ENCODE measurements at regions not wholly inside any gene's neighbourhood (a gene's known extent, or its start where the extent isn't known, plus 50 kb on each side); places are given as distances from the start of the nearest gene placed in this dataset.
"Not testable (repeated sequence)": the region's sequence is repeated elsewhere in the genome, so short reads cannot be mapped to it uniquely, and the experiment has no call there.

- DNase-seq (no peak), ATAC-seq (peak; percentile 74 to 83)
- H3K4me3 Mint-ChIP-seq: no peak overlapping the region
- H3K9me3 Mint-ChIP-seq: peaks cover 8% of the 10 kb centered on the region
- H3K4me1 Mint-ChIP-seq (ENCODE audit: low read depth): no peaks in the 10 kb centered on the region
- peaks cover 17% of the 10 kb centered on the region for H3K27me3 Mint-ChIP-seq (ENCODE audit: low read depth)
- H3K36me3 Mint-ChIP-seq (ENCODE audit: insufficient read depth): no peaks in the 10 kb centered on the region
Measured at GRCh38 chr4:26009502-26009901, 95.5 kb downstream of the SMIM20 start.

DNA sequence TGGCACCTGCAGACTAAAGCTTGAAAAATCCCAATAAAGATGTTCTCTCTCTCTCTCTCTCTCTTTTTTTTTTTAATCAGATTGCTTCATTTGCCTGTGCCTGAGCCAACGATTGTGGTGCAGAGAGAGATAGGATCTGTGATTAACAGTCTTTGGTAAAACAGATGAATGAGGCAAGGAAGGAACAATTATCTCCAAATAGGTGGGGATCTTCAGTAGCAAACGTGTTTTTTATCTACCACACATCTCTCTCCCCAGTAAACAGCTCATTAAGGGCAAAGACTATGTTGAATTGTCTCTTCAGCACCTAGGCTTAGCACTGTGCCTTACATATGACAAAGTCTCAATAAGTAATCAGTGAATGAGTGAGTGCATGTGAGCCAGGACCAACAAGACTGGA lies 96.3 kb downstream of the SMIM20 start:
- ATAC-seq (no peak), DNase-seq (no peak)
- Mint-ChIP-seq H3K4me3 (no peak overlapping the region), H3K9me3 (peaks cover 8% of the 10 kb centered on the region), H3K36me3 (ENCODE audit: insufficient read depth) (no peaks in the 10 kb centered on the region), H3K27me3 (ENCODE audit: low read depth) (peaks cover 17% of the 10 kb centered on the region), H3K4me1 (ENCODE audit: low read depth) (no peaks in the 10 kb centered on the region)

DNA sequence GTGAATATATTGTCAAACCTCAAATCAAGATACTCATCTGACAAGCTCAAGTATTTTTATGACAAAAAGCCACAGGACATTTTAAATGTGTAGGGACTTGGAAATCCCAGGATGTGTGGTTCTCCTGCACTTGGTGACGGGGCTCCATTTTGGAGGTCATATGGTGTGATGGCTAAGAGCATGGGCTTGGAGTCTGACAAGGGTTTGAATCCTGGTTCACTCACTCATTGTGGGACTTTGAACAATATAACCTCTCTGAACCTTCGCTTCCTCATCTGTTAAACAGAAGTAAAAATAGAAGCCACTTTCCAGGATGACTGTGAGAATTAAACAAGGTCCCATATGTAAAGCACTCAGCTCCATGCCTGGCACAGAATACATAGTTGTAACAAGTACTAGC lies 99.6 kb downstream of the SMIM20 start:
- peaks cover 7% of the 10 kb centered on the region for H3K4me1 Mint-ChIP-seq (ENCODE audit: low read depth)
- H3K27me3 Mint-ChIP-seq (ENCODE audit: low read depth): peaks cover 18% of the 10 kb centered on the region
- ATAC-seq (no peak), DNase-seq (no peak)
- peaks cover 3% of the 10 kb centered on the region for H3K9me3 Mint-ChIP-seq
- no peak overlapping the region for H3K4me3 Mint-ChIP-seq
- H3K36me3 Mint-ChIP-seq (ENCODE audit: insufficient read depth): no peaks in the 10 kb centered on the region

DNA sequence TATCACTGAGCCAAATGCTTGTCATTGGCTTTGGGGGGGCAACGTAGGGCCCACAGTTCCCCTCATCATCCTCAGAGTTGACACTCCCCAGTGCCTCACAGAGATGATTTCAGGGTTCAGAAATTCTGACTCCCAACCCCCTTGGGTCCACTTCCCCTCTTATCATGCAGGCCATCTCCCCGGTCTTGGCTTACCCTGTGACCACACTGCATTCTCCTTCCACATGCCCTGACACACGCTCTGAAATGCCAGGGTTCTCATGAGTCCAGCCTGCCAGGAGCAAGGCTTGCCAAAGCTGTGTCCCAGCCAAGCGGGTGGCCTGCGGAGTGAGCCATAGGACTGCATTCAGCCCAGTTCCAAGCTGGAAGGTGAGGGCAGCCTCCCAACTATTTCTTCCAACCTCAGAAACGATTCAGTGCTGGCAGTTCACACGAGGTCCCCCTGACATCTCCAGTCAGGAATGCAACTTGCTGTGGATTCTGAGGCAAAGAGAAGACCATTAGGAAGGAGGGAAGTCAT lies 101.2 kb downstream of the SMIM20 start:
- ATAC-seq: no peak
- H3K9me3 Mint-ChIP-seq: no peaks in the 10 kb centered on the region

GRCh38 chr4:26015906-26016305 lies 101.9 kb downstream of the SMIM20 start:
- DNase-seq (no peak), ATAC-seq (no peak)
- Mint-ChIP-seq H3K36me3 (ENCODE audit: insufficient read depth) (no peaks in the 10 kb centered on the region), H3K4me1 (ENCODE audit: low read depth) (peaks cover 14% of the 10 kb centered on the region), H3K27me3 (ENCODE audit: low read depth) (peaks cover 18% of the 10 kb centered on the region), H3K9me3 (no peaks in the 10 kb centered on the region), H3K4me3 (no peak overlapping the region)

More for the DNA sequence above, 101.2 kb downstream of the SMIM20 start:
- Mint-ChIP-seq H3K27me3 (ENCODE audit: low read depth) (peaks cover 18% of the 10 kb centered on the region), H3K4me3 (no peak overlapping the region), H3K36me3 (ENCODE audit: insufficient read depth) (no peaks in the 10 kb centered on the region), H3K4me1 (ENCODE audit: low read depth) (peaks cover 12% of the 10 kb centered on the region)
- DNase-seq: no peak

DNA sequence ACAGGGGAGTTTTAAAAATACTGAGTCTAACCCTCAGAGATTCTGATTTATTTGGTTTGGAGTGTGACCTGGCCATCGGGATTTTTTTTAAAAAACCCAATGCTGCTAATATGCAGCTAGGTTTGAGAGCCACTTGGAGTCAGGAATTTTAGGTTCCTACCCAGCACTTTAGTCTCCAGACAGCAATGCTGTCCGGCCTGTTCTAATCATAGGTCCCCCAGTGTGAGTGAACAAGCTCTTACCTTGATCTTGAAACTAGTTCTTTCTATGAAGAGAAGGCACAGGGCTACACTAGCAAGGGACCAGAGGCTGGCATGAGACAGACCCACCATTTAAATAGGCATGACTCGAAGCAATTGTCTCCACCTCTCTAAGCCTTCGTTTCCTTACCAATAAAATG lies 103.5 kb downstream of the SMIM20 start:
- no peaks in the 10 kb centered on the region for H3K9me3 Mint-ChIP-seq
- H3K4me1 Mint-ChIP-seq (ENCODE audit: low read depth): peaks cover 14% of the 10 kb centered on the region
- H3K4me3 Mint-ChIP-seq: no peak overlapping the region
- H3K27me3 Mint-ChIP-seq (ENCODE audit: low read depth): peaks cover 16% of the 10 kb centered on the region
- no peaks in the 10 kb centered on the region for H3K36me3 Mint-ChIP-seq (ENCODE audit: insufficient read depth)
- DNase-seq: no peak
- ATAC-seq: no peak

DNA sequence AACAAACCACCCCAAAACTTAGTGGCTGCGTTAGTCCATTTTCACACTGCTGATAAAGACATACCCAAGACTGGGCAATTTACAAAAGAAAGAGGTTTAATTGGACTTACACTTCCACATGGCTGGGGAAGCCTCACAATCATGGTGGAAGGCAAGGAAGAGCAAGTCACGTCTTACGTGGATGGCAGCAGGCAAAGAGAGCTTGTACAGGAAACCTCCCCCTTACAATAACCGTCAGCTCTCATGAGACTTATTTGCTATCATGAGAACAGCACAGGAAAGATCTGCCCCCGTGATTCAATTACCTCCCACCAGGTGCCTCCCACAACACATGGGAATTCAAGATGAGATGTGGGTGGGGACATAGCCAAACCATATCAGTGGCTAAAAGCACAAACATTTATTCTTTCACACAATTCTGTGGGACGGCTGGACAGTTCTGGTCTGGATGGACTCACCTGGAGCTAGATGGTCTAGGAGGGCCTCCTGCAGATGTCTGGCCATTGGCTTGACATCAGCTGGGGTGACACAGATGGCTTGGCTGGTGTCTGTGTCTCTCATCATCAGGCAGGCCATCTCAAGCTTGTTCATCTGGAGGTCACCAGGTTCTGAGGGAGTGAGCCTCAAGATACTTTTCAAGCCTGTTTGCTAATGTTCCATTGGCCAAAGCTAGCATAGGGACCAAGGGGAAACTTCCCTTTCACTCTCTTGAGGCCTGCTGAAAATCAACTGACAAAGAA lies 104.1 kb downstream of the SMIM20 start:
- H3K9me3 Mint-ChIP-seq; H3K4me3 Mint-ChIP-seq; ATAC-seq; DNase-seq; H3K36me3 Mint-ChIP-seq (ENCODE audit: insufficient read depth): not testable (repeated sequence)
- Mint-ChIP-seq H3K4me1 (ENCODE audit: low read depth) (peaks cover 14% of the 10 kb centered on the region), H3K27me3 (ENCODE audit: low read depth) (peaks cover 14% of the 10 kb centered on the region)

- Mint-ChIP-seq H3K36me3 (ENCODE audit: insufficient read depth) (no peaks in the 10 kb centered on the region), H3K27me3 (ENCODE audit: low read depth) (peaks cover 9% of the 10 kb centered on the region), H3K9me3 (no peaks in the 10 kb centered on the region), H3K4me3 (peak overlapping the region; percentile 39), H3K4me1 (ENCODE audit: low read depth) (peaks cover 14% of the 10 kb centered on the region)
- DNase-seq (no peak), ATAC-seq (peak; percentile 84 to 89)
Measured at GRCh38 chr4:26020083-26020668, 106.2 kb downstream of the SMIM20 start.

GRCh38 chr4:26020881-26021280 lies 106.9 kb downstream of the SMIM20 start:
- ATAC-seq (no peak), DNase-seq (no peak)
- Mint-ChIP-seq H3K4me1 (ENCODE audit: low read depth) (peaks cover 14% of the 10 kb centered on the region), H3K4me3 (no peak overlapping the region), H3K36me3 (ENCODE audit: insufficient read depth) (no peaks in the 10 kb centered on the region), H3K9me3 (no peaks in the 10 kb centered on the region), H3K27me3 (ENCODE audit: low read depth) (peaks cover 5% of the 10 kb centered on the region)

DNA sequence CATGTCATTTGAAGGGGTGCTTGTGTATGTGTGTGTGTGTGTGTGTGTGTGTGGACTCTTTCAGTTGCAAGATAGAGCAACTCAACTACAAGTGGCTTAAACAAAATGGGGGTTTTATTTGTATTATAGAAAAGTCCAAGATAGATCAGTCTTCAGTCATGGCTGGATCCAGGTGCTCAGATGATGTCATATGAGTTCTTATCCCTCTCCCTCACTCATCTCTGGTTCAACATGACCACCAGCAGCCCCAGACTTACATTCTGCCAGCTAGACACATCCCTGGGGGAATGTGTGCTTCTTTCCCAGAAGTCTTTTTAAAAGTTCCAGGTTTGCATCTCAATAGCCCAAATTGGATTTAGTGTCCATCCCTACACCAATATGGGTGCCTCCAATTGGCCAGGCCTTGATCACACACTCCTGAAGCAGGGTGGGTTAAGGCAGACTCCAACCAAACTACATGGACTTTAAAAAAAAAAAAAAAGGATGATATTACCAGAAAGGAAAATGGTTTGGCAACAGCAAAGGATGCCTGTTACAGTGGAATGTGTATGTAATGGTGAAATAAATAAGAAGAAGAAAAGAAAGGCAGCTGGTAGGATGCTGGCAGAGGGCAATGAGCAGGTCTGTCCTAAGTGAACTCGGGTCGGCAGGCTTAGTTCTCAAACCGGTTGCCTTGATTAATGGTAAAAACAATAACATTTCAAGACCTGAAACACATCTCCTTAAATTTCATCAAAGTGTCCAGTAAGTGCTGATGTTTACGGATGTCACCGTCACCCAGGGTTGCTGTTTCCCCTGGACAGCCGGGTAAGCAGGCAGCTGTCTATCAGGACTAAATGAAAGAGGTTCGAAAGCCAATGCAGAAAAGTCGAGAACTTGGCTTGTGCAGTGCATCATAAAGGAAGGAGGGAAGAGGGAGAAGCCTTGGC lies 107.7 kb downstream of the SMIM20 start:
- ATAC-seq: no peak
- Mint-ChIP-seq H3K4me3 (no peak overlapping the region), H3K9me3 (no peaks in the 10 kb centered on the region), H3K27me3 (ENCODE audit: low read depth) (peaks cover 5% of the 10 kb centered on the region), H3K4me1 (ENCODE audit: low read depth) (peaks cover 14% of the 10 kb centered on the region), H3K36me3 (ENCODE audit: insufficient read depth) (no peaks in the 10 kb centered on the region)
- DNase-seq: no peak

DNA sequence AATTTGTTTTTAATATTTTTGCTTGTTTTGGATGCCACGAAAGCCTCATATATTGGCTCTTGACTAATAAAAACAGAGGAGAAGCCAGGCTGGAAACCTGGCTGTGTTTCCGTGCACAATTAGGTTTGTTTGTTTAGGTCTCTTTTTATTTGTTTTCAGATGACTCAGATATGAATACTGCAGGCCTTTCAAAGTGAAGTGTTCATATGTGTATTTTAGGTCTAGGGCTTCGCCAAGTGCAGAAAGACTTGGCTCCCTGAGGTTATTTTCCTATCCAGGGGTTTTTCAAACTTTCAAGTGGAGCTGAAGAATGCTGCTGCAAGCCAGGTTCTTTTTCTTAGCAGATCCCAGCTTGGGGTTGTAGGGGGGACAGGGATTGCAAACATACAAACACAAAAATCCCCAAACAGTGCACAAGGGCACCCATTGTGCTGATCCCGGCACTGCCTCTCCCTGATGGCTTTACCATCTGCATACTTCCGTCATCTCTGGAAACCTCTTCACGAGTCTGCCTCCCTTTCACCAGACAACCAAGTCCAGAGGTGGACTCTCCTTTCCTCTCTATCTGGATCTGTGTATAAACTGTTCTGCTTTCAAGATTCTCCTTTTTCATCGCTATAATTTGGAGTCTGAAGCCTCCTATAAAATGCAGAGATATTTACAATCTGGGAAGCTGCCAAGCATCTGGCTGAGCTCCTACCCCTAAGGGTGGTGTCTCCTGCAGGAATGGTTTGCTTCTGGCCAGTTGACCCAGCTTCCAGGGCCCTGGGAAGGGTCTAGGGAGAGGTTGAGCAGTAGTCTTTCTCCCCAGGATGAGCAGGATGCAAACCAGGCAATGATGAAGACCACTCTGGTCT lies 108.6 kb downstream of the SMIM20 start:
- DNase-seq (no peak), ATAC-seq (no peak)
- Mint-ChIP-seq H3K9me3 (no peaks in the 10 kb centered on the region), H3K4me3 (no peak overlapping the region), H3K27me3 (ENCODE audit: low read depth) (peaks cover 7% of the 10 kb centered on the region), H3K36me3 (ENCODE audit: insufficient read depth) (no peaks in the 10 kb centered on the region), H3K4me1 (ENCODE audit: low read depth) (peaks cover 14% of the 10 kb centered on the region)

- DNase-seq: no peak
- Mint-ChIP-seq H3K27me3 (ENCODE audit: low read depth) (peaks cover 7% of the 10 kb centered on the region), H3K4me3 (no peak overlapping the region), H3K36me3 (ENCODE audit: insufficient read depth) (no peaks in the 10 kb centered on the region), H3K9me3 (no peaks in the 10 kb centered on the region), H3K4me1 (ENCODE audit: low read depth) (peaks cover 10% of the 10 kb centered on the region)
- no peak for ATAC-seq
Measured at GRCh38 chr4:26023203-26023972, 109.4 kb downstream of the SMIM20 start.

DNA sequence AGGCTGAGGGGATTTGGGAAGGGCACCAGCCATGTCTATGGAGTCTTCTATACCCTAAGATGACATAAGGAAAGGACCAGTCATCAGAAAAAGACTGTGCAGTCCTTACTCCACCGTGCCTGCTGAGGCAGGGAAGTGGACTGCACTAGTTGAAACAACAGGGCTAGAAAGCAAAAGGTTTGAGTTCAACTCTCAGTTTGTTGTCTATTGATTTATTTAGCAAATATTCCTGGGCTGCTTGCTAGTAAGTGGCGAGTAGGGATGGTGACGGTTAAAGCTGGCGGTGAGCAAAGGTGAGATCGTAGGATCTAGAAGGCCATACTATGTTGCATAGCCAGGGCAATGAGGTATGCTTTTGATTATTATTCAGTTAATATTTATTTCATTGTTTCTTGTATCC lies 110.1 kb downstream of the SMIM20 start:
- no peaks in the 10 kb centered on the region for H3K36me3 Mint-ChIP-seq (ENCODE audit: insufficient read depth)

More for the DNA sequence above, 110.1 kb downstream of the SMIM20 start:
- Mint-ChIP-seq H3K4me1 (ENCODE audit: low read depth) (peaks cover 7% of the 10 kb centered on the region), H3K4me3 (no peak overlapping the region), H3K27me3 (ENCODE audit: low read depth) (peaks cover 7% of the 10 kb centered on the region), H3K9me3 (no peaks in the 10 kb centered on the region)
- ATAC-seq (no peak), DNase-seq (no peak)
